Uterus (tissue), 2 donors: ENCODE measurements at regions not wholly inside any gene's neighbourhood (a gene's known extent, or its start where the extent isn't known, plus 50 kb on each side); places are given as distances from the start of the nearest gene placed in this dataset.

ENCODE experiments used
- POLR2A ChIP-seq, 2 donors: fragments of 450-650 bp; IDR thresholded peaks; one replicate each; pipeline ENCODE4 v1.6.1; 2016; ENCODE audit warnings: antibody characterized with exemption in 2 of 2, mild to moderate bottlenecking in 1 of 2, moderate library complexity in 1 of 2
- TF ChIP-seq, protein P1 (sequence below), 4 experiments: fragments of 200-600 bp in 2 of 4; fragments of 450-650 bp in 2 of 4; sonication (generic) in 2 of 4; IDR thresholded peaks; one replicate each; pipeline ENCODE4 v1.5.1; 2016 to 2019; ENCODE audit warnings: antibody characterized with exemption in 4 of 4, mild to moderate bottlenecking in 2 of 4, moderate library complexity in 1 of 4

DNA sequence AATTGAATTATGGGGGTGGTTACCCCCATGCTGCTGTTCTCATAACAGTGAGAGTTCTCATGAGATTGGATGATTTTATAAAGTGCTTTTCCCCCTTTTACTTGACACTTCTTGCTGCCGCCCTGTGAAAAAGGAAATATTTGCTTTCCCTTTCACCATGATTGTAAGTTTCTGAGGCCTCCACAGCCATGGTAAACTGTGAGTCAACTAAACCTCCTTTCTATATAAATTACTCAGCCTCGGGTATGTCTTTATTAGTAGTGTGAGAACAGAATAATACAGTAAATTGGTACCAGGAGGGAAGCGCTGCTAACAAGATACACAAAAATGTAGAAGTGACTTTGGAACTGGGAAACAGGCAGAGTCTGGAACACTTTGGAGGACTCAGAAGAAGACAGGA is 1070.8 kb downstream of the FAM133A start:
- TF ChIP-seq, protein P1, sequence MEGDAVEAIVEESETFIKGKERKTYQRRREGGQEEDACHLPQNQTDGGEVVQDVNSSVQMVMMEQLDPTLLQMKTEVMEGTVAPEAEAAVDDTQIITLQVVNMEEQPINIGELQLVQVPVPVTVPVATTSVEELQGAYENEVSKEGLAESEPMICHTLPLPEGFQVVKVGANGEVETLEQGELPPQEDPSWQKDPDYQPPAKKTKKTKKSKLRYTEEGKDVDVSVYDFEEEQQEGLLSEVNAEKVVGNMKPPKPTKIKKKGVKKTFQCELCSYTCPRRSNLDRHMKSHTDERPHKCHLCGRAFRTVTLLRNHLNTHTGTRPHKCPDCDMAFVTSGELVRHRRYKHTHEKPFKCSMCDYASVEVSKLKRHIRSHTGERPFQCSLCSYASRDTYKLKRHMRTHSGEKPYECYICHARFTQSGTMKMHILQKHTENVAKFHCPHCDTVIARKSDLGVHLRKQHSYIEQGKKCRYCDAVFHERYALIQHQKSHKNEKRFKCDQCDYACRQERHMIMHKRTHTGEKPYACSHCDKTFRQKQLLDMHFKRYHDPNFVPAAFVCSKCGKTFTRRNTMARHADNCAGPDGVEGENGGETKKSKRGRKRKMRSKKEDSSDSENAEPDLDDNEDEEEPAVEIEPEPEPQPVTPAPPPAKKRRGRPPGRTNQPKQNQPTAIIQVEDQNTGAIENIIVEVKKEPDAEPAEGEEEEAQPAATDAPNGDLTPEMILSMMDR (IDR thresholded peaks at IDR 0.05) = no peak
- no peak for TF ChIP-seq POLR2A (IDR thresholded peaks at IDR 0.05)
